Iris pigment epithelial cell (primary cell): ENCODE measurements at regions not wholly inside any gene's neighbourhood (a gene's known extent, or its start where the extent isn't known, plus 50 kb on each side); places are given as distances from the start of the nearest gene placed in this dataset.
"Not testable (repeated sequence)": the region's sequence is repeated elsewhere in the genome, so short reads cannot be mapped to it uniquely, and the experiment has no call there.

ENCODE experiments used
- DNase-seq: peaks from one replicate; pipeline ENCODE4 v3.0.0-alpha.2; 2011; ENCODE audit warnings: low read depth

DNA sequence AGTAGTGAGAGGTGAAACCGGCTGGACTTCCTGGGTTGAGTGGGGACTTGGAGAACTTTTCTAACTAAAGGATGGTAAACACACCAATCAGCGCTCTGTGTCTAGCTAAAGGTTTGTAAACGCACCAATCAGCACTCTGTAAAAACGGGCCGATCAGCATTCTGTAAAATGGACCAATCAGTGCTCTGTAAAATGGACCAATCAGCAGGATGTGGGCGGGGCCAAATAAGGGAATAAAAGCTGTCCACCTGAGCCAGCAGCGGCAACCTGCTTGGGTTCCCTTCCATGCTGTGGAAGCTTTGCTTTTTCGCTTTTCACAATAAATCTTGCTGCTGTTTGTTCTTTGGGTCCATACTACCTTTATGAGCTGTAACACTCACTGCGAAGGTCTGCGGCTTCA lies 621.2 kb downstream of the JRKL start:
- not testable (repeated sequence) for DNase-seq

DNA sequence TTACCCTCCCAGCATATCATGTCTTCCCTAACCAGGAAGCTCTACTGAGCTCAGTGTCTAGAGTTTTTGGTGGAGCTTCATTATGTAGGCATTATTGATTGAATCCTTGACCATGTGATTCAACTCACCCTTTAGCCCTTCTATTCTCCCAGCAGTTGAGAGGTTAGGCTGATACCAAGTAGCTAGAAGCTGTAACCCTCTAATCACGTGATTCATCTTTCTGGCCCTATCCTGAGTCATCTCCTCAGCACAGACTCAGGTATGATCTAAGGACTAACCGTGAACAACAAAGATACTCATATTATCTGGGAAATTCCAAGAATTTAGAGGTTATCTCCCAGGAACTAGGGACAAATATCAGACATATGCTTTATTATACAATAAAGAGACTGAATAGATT lies 625.5 kb downstream of the JRKL start:
- DNase-seq: no peak

GRCh38 chr11:97019305-97019704 lies 629.5 kb downstream of the JRKL start:
- no peak for DNase-seq

DNA sequence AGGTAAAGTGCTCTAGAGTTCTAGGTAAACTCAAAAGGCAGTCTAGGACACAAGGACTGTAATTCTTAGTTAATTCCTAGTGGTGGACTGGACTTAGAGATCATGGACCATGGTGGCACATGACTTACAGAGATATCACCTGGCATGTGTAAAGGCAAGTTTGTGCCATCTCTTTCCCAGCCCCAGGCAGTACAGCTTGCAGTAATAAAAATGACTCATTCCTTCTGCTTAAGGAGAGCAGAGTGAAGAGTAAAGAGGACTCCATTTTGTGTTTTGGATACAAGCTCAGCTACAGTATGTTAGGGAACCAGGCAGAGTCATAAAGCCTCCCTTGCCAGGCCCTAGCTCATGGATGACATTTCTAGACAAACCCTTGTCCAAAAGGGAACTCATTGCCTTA lies 629.9 kb downstream of the JRKL start:
- DNase-seq: no peak

GRCh38 chr11:97022955-97023354 lies 633.1 kb downstream of the JRKL start:
- no peak for DNase-seq

- DNase-seq: no peak
Observed at GRCh38 chr11:97028836-97029406, 639.1 kb downstream of the JRKL start.

DNA sequence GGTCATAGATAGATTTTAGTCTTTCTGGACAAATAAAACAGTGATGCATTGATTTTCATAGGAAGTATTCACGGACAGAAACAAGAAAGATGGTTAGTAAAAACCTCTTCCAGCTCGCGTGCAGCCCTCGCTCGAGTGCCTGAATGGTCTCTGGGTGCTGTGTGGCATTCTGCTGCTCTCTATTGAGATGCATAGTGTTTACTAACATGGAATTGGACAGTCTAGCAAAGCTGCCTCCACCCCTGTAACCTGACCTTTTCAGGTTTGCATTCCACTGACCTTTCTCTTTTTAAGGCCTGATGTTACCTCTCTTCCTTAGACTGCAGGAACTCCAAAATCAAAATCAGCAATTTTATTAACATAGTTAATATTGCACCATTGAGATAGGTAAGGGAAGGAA lies 643.4 kb downstream of the JRKL start:
- DNase-seq: no peak

DNA sequence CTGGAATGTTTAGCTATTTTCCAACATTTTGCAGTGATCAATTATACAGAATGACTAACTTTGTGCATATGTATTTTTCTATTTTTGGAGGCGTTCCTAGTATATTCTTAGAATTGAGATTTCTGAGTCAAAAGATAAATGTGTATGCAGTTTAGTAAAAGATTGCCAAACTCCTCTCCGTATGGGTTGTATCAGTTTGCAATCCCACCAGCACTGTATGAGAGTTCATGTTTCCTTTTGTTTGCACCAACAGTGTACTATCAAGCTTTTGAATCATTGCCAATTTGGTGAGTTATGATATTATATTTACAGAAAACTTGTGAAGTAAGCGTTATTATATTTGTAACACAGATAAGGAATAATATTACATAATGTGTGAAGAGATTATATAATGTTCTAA lies 658.7 kb downstream of the JRKL start:
- DNase-seq: no peak

GRCh38 chr11:97060184-97060583 lies 670.4 kb downstream of the JRKL start:
- DNase-seq: no peak

GRCh38 chr11:97069160-97069559 lies 679.3 kb downstream of the JRKL start:
- DNase-seq: no peak

DNA sequence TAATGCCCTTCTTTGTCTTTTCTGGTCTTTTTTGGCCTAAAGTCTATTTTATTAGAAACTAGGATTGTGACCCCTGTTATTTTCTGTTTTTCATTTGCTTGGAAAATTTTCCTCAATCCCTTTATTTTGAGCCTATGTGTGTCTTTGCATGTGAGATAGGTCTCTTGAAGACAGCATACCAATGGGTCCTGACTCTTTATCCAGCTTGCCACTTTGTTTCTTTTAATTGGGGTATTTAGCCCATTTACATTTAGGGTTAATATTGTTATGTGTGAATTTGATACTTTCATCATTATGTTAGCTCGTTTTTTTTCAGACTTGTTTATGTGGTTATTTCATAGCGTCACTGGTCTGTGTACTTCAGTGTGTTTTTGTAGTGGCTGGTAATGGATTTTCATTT lies 682.6 kb downstream of the JRKL start:
- DNase-seq: no peak

DNA sequence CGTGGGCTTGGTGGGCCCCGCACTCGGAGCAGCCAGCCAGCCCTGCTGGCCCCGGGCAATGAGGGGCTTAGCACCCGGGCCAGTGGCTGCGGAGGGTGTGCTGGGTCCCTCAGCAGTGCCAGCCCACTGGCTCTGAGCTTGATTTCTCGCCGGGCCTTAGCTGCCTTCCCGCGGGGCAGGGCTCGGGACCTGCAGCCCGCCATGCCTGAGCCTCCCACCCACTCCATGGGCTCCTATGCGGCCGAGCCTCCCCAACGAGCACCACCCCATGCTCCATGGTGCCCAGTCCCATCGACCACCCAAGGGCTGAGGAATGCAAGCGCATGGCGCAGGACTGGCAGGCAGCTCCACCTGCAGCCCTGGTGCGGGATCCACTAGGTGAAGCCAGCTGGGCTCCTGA lies 686.9 kb downstream of the JRKL start:
- DNase-seq: not testable (repeated sequence)

GRCh38 chr11:97078443-97078842 lies 688.6 kb downstream of the JRKL start:
- DNase-seq: no peak

- DNase-seq: no peak
Observed at GRCh38 chr11:97079244-97079643, 689.4 kb downstream of the JRKL start.

GRCh38 chr11:97087419-97087818 lies 697.6 kb downstream of the JRKL start:
- DNase-seq: no peak

- DNase-seq: no peak
Observed at GRCh38 chr11:97092823-97093222, 703.0 kb downstream of the JRKL start.

DNA sequence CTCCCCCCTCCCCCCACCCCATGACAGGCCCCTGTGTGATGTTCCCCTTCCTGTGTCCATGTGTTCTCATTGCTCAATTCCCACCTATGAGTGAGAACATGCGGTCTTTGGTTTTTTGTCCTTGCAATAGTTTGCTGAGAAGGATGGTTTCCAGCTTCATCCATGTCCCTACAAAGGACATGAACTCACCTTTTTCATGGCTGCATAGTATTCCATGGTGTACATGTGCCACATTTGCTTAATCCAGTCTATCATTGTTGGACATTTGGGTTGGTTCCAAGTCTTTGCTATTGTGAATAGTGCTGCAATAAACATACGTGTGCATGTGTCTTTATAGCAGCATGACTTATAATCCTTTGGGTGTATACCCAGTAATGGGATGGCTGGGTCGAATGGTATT lies 712.4 kb downstream of the JRKL start:
- DNase-seq: not testable (repeated sequence)

DNA sequence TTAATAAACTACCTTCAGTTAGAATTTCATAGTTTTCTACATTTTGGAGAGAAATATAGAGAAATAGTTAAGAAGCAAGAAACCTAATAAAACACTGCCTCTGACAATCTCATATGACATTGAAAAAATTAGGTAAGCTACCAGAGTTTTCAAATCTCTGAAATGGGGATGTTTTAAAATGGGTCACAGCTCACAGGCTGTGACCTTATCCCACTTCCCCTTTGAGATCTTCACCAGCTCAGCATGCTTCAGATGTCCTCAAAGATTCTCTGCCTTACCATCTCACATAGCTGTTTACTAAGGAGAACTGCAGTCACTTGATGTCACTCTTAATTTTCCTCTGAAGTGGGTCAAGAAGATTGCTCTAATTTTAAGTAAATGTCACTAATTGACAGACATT lies 717.8 kb downstream of the JRKL start:
- no peak for DNase-seq

GRCh38 chr11:97109078-97109477 lies 719.3 kb downstream of the JRKL start:
- DNase-seq: no peak

GRCh38 chr11:97110376-97110775 lies 720.6 kb downstream of the JRKL start:
- no peak for DNase-seq

DNA sequence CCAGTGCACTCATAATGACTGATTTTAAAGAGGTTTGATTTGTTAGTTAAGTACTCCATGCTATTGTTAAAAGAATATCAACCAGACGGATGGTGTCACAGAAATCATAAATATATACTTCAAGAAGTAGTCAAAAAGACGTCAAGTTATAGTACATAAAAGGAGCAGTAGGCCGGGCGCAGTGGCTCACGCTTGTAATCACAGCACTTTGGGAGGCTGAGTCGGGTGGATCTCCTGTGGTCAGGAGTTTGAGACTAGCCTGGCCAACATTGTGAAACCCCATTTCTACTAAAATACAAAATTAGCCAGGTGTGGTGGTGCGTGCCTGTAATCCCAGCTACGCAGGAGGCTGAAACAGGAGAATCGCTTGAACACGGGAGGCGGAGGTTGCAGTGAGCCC lies 721.7 kb downstream of the JRKL start:
- no peak for DNase-seq

DNA sequence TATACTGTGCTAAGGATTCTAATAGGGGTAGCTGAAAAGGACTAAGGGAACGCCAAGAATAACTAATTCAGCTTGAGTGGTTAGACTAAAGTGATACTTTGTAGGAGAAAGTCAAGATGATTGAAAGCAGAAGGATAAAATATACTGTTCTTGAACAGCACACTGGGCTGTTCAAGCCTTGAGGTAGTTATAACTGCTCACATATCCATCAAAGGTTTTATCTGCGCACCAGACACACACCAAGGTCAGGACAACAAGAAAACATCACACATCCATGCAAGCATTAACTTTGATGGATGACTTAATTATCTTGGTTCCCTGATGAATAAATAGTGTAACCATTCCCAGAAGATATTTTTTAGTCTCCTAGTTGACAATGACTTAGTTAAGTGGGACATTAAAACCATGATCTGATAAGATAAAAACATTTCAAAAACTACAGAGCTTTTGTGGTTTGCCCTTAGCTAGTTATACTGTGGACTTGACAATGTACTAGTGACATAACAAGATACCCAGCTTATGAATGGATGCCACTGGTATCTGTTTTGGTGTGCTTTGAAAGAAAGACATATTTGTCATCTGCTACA lies 728.9 kb downstream of the JRKL start:
- no peak for DNase-seq

DNA sequence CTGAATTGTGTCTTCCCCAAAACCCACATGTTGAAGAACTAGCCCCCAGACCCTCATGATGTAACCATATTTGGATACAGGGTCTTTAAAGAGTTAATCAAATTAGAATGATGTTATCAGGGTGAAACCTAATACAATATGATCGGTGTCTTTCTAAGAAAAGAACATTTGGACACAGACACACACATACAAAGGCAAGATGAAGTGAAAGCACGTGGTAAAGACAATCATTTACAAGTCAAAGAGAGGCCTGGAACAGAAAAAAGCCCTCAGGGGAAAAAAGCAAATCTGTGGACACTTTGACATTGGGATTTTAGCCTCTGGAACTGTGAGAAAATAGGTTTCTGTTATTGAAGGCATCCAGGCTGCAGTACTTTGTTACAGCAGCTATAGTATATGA lies 733.4 kb downstream of the JRKL start:
- no peak for DNase-seq

DNA sequence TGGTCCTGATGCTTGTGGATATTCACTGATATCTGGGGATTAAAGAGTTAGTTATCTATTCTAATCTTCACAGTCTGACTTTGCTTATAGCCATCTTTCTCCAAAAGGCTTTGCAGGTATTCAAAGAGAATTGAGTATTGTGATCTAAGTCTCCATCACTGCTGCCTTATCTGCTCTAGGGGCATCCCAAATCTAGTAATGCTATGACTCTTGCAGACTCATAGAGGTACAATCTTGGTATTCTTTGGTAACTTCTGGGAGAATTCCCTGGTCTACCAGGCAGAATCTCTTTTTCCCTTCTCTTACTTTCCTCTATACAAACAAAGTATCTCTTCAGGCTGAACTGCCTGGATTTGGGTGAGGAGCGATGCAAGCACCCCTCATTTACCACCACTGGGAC lies 746.3 kb downstream of the JRKL start:
- DNase-seq: no peak
